ENCODE measurements at regions not wholly inside any gene's neighbourhood (a gene's known extent, or its start where the extent isn't known, plus 50 kb on each side); places are given as distances from the start of the nearest gene placed in this dataset.

DNA sequence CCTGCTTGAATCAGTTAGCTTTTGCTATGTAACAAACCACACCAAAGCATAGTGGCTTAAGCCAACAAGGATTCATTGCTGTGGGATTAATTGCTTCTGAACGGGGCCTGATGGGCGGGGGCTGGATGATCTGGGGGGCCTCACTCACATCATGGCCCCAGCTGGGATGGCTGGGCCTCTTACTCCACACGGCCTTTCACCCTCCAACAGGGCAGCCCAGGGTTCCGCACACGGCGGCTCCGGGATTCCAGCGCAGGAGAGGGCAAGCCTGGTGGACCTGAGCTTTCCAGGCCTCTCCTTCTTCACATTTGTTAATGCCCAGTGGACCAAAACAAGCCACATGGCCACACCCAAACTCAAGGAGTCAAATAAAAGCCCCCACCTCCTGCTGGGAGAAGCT, 86.3 kb upstream of the PHLPP1 start:
- Histone ChIP-seq H3K4me3 (ENCODE audit: low read length) (no peak overlapping the region), H3K9me2 (replicated peaks; ENCODE audit: control insufficient read depth, low read length) (no peaks in the 10 kb centered on the region), H4K20me1 (ENCODE audit: control insufficient read depth, insufficient read depth, low read depth, low read length) (no peaks in the 10 kb centered on the region), H3K27me3 (ENCODE audit: control insufficient read depth, low read length) (no peaks in the 10 kb centered on the region), H3K9me3 (ENCODE audit: control insufficient read depth, insufficient read depth, low read length) (no peaks in the 10 kb centered on the region), H3K4me2 (ENCODE audit: low read length) (no peak overlapping the region), H3K27ac (ENCODE audit: low read depth, low read length) (no peak overlapping the region), H3K36me3 (ENCODE audit: control insufficient read depth, low read length) (no peaks in the 10 kb centered on the region), H3K79me2 (ENCODE audit: control insufficient read depth, low read length) (no peaks in the 10 kb centered on the region), H3F3A (ENCODE audit: control insufficient read depth, insufficient read depth) (no peaks in the 10 kb centered on the region), H3K4me1 (ENCODE audit: control insufficient read depth, low read length) (peaks cover 4% of the 10 kb centered on the region)
- TF ChIP-seq, protein P1, sequence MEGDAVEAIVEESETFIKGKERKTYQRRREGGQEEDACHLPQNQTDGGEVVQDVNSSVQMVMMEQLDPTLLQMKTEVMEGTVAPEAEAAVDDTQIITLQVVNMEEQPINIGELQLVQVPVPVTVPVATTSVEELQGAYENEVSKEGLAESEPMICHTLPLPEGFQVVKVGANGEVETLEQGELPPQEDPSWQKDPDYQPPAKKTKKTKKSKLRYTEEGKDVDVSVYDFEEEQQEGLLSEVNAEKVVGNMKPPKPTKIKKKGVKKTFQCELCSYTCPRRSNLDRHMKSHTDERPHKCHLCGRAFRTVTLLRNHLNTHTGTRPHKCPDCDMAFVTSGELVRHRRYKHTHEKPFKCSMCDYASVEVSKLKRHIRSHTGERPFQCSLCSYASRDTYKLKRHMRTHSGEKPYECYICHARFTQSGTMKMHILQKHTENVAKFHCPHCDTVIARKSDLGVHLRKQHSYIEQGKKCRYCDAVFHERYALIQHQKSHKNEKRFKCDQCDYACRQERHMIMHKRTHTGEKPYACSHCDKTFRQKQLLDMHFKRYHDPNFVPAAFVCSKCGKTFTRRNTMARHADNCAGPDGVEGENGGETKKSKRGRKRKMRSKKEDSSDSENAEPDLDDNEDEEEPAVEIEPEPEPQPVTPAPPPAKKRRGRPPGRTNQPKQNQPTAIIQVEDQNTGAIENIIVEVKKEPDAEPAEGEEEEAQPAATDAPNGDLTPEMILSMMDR (IDR thresholded peaks at IDR 0.05; ENCODE audit: low read depth, low read length, poor library complexity, severe bottlenecking) = no peak
- no peak for TF ChIP-seq EZH2phosphoT487 (IDR thresholded peaks at IDR 0.05; ENCODE audit: borderline replicate concordance, low read length)

DNA sequence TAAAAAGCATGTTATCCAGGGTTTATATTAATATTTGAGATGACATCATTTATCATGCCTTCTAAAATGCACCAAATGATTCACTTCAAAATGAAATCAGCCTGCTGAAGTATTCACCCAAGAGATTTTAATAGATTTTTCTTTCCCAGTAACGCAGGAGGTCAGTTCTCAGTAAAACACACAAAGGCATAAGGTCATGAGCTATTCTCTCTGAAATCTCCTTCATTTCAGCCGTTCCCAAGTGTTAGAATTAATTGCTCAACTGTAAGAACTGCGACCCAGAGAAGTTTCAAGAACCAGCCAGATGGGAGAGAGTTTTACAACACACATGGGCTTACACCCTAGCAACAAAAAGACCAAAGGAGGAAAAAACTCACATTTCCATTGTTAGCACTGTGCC, 84.2 kb upstream of the PHLPP1 start:
- H3K4me3 ChIP-seq (ENCODE audit: low read length) = no peak overlapping the region
- no peak overlapping the region for H3K27ac ChIP-seq (ENCODE audit: low read depth, low read length)
- H3K9me3 ChIP-seq (ENCODE audit: control insufficient read depth, insufficient read depth, low read length) = no peaks in the 10 kb centered on the region
- H3F3A ChIP-seq (ENCODE audit: control insufficient read depth, insufficient read depth) = no peaks in the 10 kb centered on the region
- no peaks in the 10 kb centered on the region for H3K79me2 ChIP-seq (ENCODE audit: control insufficient read depth, low read length)
- TF ChIP-seq, protein P1 (IDR thresholded peaks at IDR 0.05; ENCODE audit: low read depth, low read length, poor library complexity, severe bottlenecking) = no peak
- no peak for TF ChIP-seq EZH2phosphoT487 (IDR thresholded peaks at IDR 0.05; ENCODE audit: borderline replicate concordance, low read length)
- no peaks in the 10 kb centered on the region for H3K9me2 ChIP-seq (replicated peaks; ENCODE audit: control insufficient read depth, low read length)
- H3K4me1 ChIP-seq (ENCODE audit: control insufficient read depth, low read length) = peaks cover 4% of the 10 kb centered on the region
- no peaks in the 10 kb centered on the region for H4K20me1 ChIP-seq (ENCODE audit: control insufficient read depth, insufficient read depth, low read depth, low read length)
- no peaks in the 10 kb centered on the region for H3K36me3 ChIP-seq (ENCODE audit: control insufficient read depth, low read length)
- H3K27me3 ChIP-seq (ENCODE audit: control insufficient read depth, low read length) = no peaks in the 10 kb centered on the region
- H3K4me2 ChIP-seq (ENCODE audit: low read length) = no peak overlapping the region

DNA sequence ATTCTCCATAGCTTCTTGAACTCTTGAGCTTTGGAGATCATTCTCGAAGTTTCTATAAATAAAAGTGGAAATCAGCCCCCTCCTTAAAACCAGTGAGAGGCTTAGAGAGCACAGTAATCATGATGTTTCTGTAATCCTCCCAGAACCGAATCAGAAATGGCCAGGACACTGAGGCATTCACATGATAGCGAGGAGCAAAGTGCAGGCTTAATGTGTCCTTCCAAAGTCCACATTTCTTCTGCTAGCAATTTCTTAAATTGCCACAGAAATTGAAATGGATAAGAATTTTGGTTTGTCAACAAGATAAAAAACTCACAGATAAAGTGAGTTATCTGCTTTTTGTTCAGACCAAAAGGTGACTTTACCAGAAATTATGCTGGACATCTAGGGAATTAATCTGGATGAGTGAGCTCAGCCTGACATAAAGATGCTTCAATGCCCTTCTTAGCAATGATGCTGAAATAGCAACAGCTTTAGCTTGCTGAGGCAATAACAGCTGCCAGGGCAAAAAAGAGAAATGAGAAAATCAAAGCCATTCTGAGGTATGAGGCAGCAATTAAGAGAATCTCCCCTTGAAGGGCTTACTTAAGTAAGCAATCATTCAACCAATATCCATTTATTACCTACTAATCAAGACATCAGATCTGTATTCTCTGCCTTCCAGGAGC, 82.4 kb upstream of the PHLPP1 start:
- no peaks in the 10 kb centered on the region for H3K9me2 ChIP-seq (replicated peaks; ENCODE audit: control insufficient read depth, low read length)
- no peaks in the 10 kb centered on the region for H3K27me3 ChIP-seq (ENCODE audit: control insufficient read depth, low read length)
- peaks cover 4% of the 10 kb centered on the region for H3K4me1 ChIP-seq (ENCODE audit: control insufficient read depth, low read length)
- H4K20me1 ChIP-seq (ENCODE audit: control insufficient read depth, insufficient read depth, low read depth, low read length) = no peaks in the 10 kb centered on the region
- H3F3A ChIP-seq (ENCODE audit: control insufficient read depth, insufficient read depth) = no peaks in the 10 kb centered on the region
- no peaks in the 10 kb centered on the region for H3K36me3 ChIP-seq (ENCODE audit: control insufficient read depth, low read length)
- H3K9me3 ChIP-seq (ENCODE audit: control insufficient read depth, insufficient read depth, low read length) = no peaks in the 10 kb centered on the region
- no peaks in the 10 kb centered on the region for H3K79me2 ChIP-seq (ENCODE audit: control insufficient read depth, low read length)
- no peak overlapping the region for H3K4me3 ChIP-seq (ENCODE audit: low read length)
- H3K4me2 ChIP-seq (ENCODE audit: low read length) = no peak overlapping the region
- TF ChIP-seq, protein P1 (IDR thresholded peaks at IDR 0.05; ENCODE audit: low read depth, low read length, poor library complexity, severe bottlenecking) = no peak
- TF ChIP-seq EZH2phosphoT487 (IDR thresholded peaks at IDR 0.05; ENCODE audit: borderline replicate concordance, low read length) = no peak
- H3K27ac ChIP-seq (ENCODE audit: low read depth, low read length) = no peak overlapping the region

All from DOHH2 (cell line).